BJ (cell line): ENCODE measurements at regions not wholly inside any gene's neighbourhood (a gene's known extent, or its start where the extent isn't known, plus 50 kb on each side); places are given as distances from the start of the nearest gene placed in this dataset.

Experiments used
- CTCF ChIA-PET: fragments of 350-600 bp; formaldehyde crosslinking; extraction: SDS; loops from one replicate; lab custom pipeline; 2021; ENCODE audit warnings: antibody characterized with exemption, inconsistent platforms; lab: Yijun Ruan, JAX
- POLR2A ChIA-PET: fragments of 300-600 bp; sonication (Branson Sonifier 250); formaldehyde crosslinking; extraction: SDS; loops from one replicate; lab custom pipeline; 2021; ENCODE audit warnings: antibody characterized with exemption; lab: Charles Lee
- DNase-seq: peaks from one replicate; pipeline ENCODE4 v3.0.0-alpha.2; 2011; ENCODE audit warnings: low read depth
- H3K27me3 ChIP-seq: 2 replicates; pipeline ENCODE4 v1.6.0; 2011; ENCODE audit warnings: low read length; ENCODE audit not compliant: control insufficient read depth, insufficient read depth
- H3K36me3 ChIP-seq: 2 replicates; pipeline ENCODE4 v1.5.1; 2011; ENCODE audit warnings: low read length; ENCODE audit not compliant: control insufficient read depth, insufficient read depth
- H3K4me3 ChIP-seq: 2 replicates; pipeline ENCODE4 v1.5.1; 2011; ENCODE audit warnings: low read depth, mild to moderate bottlenecking, control low read depth, low read length
- TF ChIP-seq, protein P1 (sequence below): IDR thresholded peaks from 2 replicates; pipeline ENCODE4 v1.5.1; 2011; ENCODE audit warnings: low read depth, mild to moderate bottlenecking, control low read depth, inconsistent platforms, low read length, moderate library complexity; ENCODE audit not compliant: insufficient read depth

DNA sequence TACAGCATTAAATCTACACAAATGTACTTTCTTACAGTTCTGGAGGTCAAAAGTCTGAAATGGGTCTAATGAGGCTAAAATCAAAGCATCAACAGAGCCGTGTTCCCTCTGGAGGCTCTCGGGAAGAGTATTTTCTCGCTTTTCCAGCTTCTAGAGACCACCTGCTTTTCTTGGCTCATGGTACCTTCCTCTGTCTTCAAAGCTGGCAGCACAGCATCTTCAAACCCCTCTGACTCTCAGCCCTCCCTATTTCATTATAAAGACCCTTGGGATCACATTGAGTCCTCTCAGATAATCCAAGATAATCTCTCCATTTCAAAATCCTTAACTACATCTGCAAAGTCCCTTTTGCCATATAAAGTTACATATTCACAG lies 117.8 kb upstream of the NCK2 start:
- Histone ChIP-seq H3K4me3 (no peak overlapping the region), H3K27me3 (no peaks in the 10 kb centered on the region), H3K36me3 (no peaks in the 10 kb centered on the region)
- no peak for DNase-seq
- TF ChIP-seq, protein P1, sequence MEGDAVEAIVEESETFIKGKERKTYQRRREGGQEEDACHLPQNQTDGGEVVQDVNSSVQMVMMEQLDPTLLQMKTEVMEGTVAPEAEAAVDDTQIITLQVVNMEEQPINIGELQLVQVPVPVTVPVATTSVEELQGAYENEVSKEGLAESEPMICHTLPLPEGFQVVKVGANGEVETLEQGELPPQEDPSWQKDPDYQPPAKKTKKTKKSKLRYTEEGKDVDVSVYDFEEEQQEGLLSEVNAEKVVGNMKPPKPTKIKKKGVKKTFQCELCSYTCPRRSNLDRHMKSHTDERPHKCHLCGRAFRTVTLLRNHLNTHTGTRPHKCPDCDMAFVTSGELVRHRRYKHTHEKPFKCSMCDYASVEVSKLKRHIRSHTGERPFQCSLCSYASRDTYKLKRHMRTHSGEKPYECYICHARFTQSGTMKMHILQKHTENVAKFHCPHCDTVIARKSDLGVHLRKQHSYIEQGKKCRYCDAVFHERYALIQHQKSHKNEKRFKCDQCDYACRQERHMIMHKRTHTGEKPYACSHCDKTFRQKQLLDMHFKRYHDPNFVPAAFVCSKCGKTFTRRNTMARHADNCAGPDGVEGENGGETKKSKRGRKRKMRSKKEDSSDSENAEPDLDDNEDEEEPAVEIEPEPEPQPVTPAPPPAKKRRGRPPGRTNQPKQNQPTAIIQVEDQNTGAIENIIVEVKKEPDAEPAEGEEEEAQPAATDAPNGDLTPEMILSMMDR: no peak
- POLR2A ChIA-PET: no interaction called here
- CTCF ChIA-PET: no interaction called here

DNA sequence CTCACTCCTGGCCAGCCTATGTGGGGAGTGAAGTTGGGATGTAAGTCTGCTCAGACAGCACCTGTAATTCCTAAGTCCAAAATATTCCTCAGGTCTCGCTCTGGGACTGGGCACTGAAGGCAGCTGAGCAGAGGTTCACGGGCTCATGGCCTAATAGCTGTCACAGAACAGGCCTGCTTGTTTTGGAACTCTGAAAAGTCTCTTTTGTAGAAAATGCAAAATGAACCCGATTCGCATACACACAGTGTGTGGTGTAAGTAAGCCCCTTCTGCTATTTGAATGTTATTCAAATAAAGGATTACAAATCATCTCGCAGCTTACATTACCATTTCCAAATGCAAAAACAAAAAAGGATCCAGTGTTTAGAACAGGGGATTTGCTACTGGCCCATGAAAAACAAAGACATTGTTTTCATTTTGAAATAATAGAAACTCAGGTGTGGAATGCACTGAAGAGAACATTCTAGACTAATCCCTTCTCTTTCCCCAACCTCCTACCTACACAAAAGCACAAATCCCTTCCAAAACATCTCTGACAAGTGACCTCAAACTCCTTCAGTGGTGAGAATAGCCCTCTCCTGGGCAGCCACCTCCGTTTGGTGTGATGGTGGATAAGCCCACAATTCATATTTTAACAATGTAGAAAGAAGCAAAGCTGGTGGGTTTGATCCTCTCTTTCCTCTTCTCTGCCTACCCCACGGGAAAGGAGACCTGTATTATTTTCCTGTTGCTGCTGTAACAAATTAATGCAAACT lies 118.3 kb upstream of the NCK2 start:
- no peak for DNase-seq
- CTCF ChIA-PET: no interaction called here
- 0 out of 2 replicates have a peak, but pooled peaks cover 1% of the 10 kb centered on the region for H3K27me3 ChIP-seq
- no peak overlapping the region for H3K4me3 ChIP-seq
- TF ChIP-seq, protein P1: no peak
- POLR2A ChIA-PET: no interaction called here
- no peaks in the 10 kb centered on the region for H3K36me3 ChIP-seq

DNA sequence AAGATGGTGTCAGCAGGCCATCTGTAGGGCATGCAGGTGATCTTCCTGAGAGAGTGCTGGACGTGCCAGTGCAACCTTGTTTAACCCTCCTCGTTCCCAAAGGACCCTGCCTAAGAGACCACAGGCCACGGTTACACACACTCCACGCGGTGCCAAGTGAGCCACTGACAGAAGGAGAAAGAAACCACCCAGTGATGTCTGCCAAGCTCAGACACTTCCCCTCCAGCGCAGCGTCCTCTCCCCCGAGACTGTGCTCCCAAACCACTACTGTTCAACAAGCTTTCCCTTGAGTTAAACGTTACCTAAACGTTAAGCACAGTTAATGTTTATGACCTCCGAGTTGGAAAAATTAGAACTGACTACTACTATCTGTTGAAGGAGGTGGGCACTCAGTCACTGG lies 119.1 kb upstream of the NCK2 start:
- no peak for DNase-seq
- Histone ChIP-seq H3K36me3 (no peaks in the 10 kb centered on the region), H3K4me3 (no peak overlapping the region), H3K27me3 (0 out of 2 replicates have a peak, but pooled peaks cover 2% of the 10 kb centered on the region)
- POLR2A ChIA-PET: no interaction called here
- CTCF ChIA-PET: no interaction called here
- TF ChIP-seq, protein P1: no peak

DNA sequence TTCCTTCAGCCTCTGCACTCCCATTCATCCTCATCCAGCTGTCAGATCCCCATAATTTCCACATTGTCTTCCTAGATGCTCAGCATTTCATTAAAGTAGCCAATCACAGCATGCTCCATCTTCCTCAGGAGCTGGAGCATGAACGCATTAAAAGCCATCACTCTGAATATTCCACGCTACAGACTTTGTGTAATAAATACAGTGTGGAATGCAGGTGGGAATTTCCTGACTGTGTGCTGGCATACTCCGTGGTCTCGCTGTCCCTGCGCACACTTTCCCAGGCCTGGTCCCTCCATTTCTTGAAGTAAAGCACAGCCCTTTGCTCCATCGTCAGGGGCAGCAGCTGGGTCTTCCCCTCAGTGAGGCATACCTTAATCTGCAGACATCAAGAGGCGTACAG lies 123.7 kb upstream of the NCK2 start:
- DNase-seq: no peak
- H3K27me3 ChIP-seq: peaks cover 3% of the 10 kb centered on the region; the same call in 1 of the 2 replicates
- ChIA-PET CTCF (interaction anchor here (0.6 kb wide), 1 partner anchor 312 kb away, joined by 3 read pairs; no protein-coding TSS in a partner anchor), POLR2A (no interaction called here)
- no peaks in the 10 kb centered on the region for H3K36me3 ChIP-seq
- H3K4me3 ChIP-seq: no peak overlapping the region
- TF ChIP-seq, protein P1: no peak

DNA sequence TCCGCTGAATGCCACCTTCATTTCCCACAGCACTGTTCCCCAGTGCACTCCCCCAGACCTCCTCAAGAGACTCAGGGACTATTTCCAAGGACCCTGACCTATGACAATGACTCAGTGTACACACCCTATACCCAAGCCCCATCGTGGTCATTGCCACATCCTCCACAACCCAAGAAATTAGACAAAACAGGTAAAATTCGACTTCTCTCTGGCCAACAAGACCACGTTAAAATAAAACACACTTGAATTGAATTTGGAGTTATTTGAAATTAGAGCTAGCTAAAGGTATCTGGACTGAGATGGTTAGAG lies 126.4 kb upstream of the NCK2 start:
- CTCF ChIA-PET: no interaction called here
- POLR2A ChIA-PET: no interaction called here
- Histone ChIP-seq H3K4me3 (no peak overlapping the region), H3K36me3 (no peaks in the 10 kb centered on the region), H3K27me3 (peaks cover 4% of the 10 kb centered on the region; the same call in 1 of the 2 replicates)
- TF ChIP-seq, protein P1: no peak
- DNase-seq: no peak
